Ovary (tissue), 7 donors: ENCODE measurements at regions not wholly inside any gene's neighbourhood (a gene's known extent, or its start where the extent isn't known, plus 50 kb on each side); places are given as distances from the start of the nearest gene placed in this dataset.
"Not testable (repeated sequence)": the region's sequence is repeated elsewhere in the genome, so short reads cannot be mapped to it uniquely, and the experiment has no call there.

Source experiments
- DNase-seq, 5 donors: peaks; one replicate each; pipeline ENCODE4 v3.0.0-alpha.2; 2019 to 2020
- H3K27ac ChIP-seq, 2 donors: fragments of 200-600 bp; one replicate each; pipeline versions ENCODE4 v1.5.1 to v1.8.0; 2019 to 2022
- H3K27me3 ChIP-seq: fragments of 200-600 bp; one replicate; pipeline ENCODE4 v1.8.0; 2022
- H3K36me3 ChIP-seq: fragments of 200-600 bp; sonication (generic); one replicate; pipeline ENCODE4 v1.5.1; 2019
- H3K4me1 ChIP-seq: one replicate; pipeline ENCODE4 v1.8.1; 2013; ENCODE audit warnings: mild to moderate bottlenecking, moderate library complexity; ENCODE audit not compliant: insufficient read depth
- H3K4me3 ChIP-seq: fragments of 200-600 bp; sonication (generic); one replicate; pipeline ENCODE4 v1.5.1; 2017
- H3K9me3 ChIP-seq, 2 donors: fragments of 200-600 bp in 1 of 2; sonication (generic) in 1 of 2; one replicate each; pipeline versions ENCODE4 v1.5.1 to v1.8.1; 2013 to 2019; ENCODE audit warnings: mild to moderate bottlenecking in 1 of 2, moderate library complexity in 1 of 2
- CTCF ChIP-seq, 3 donors: fragments of 450-650 bp in 2 of 3; fragments of 200-600 bp in 1 of 3; IDR thresholded peaks; one replicate each; pipeline versions ENCODE4 v1.5.1 to v1.8.0; 2016 to 2022; ENCODE audit warnings: antibody characterized with exemption in 3 of 3, mild to moderate bottlenecking in 1 of 3
- EP300 ChIP-seq: sonication (generic); formaldehyde crosslinking; IDR thresholded peaks from one replicate; pipeline ENCODE4 v1.6.1; 2017; ENCODE audit warnings: antibody characterized with exemption
- POLR2A ChIP-seq: fragments of 450-650 bp; IDR thresholded peaks from one replicate; pipeline ENCODE4 v1.6.1; 2017; ENCODE audit warnings: antibody characterized with exemption, mild to moderate bottlenecking, moderate library complexity
- WGBS, 3 donors: extraction: QIAGEN DNeasy Blood & Tissue Kit in 1 of 3; methylation state at CpG; one replicate each; pipeline versions ENCODE4 v1.1.5 to v1.1.7; 2013 to 2017; 5-methylcytosine and 5-hydroxymethylcytosine counted together
- intact Hi-C, 4 donors: fragments of 100-400 bp; cut with DNase I; formaldehyde crosslinking; loops; one replicate each; pipeline versions ENCODE4 v1.11.0 to v1.15.1; 2022 to 2023
- donor health status: DM: no; HTN: no; CAD: no; lungs with moderate emphysema.
- donor health status: DM: no; HTN: no; CAD: no.
- donor health status: Bipolar disorder and iron deficiency.
- donor health status: DM: no; HTN: no; CAD: no.
- donor health status: DM: yes; HTN: yes; CAD: no.

- H3K36me3 ChIP-seq: no peaks in the 10 kb centered on the region
- DNase-seq: no peak
- no peaks in the 10 kb centered on the region for H3K4me1 ChIP-seq
- no peak overlapping the region for H3K27ac ChIP-seq
- no peaks in the 10 kb centered on the region for H3K27me3 ChIP-seq
- no peak for TF ChIP-seq EP300
- intact Hi-C loops: no loop called here
- no peaks in the 10 kb centered on the region for H3K9me3 ChIP-seq
- no peak overlapping the region for H3K4me3 ChIP-seq
- WGBS, 3 donors: 75 to 84% (median 75%) methylated on average over 3 of the region's 3 CpGs
These were observed 92.6 kb upstream of the GDNF start for GRCh38 chr5:37932450-37932849.

- H3K9me3 ChIP-seq: no peaks in the 10 kb centered on the region
- no peaks in the 10 kb centered on the region for H3K27me3 ChIP-seq
- no peak overlapping the region for H3K27ac ChIP-seq
- no peak for DNase-seq
- intact Hi-C loops: no loop called here
- 92 to 98% (median 97%) methylated on average over 2 of the region's 2 CpGs for WGBS, 3 donors
- H3K36me3 ChIP-seq: no peaks in the 10 kb centered on the region
- TF ChIP-seq EP300 (no peak), POLR2A (no peak), CTCF (IDR thresholded peaks at IDR 0.05) (no peak)
- H3K4me1 ChIP-seq: no peaks in the 10 kb centered on the region
- H3K4me3 ChIP-seq: no peak overlapping the region
These were observed 91.7 kb upstream of the GDNF start for GRCh38 chr5:37931541-37931940.

GRCh38 chr5:37930350-37930749 is 90.5 kb upstream of the GDNF start:
- Histone ChIP-seq H3K4me1 (no peaks in the 10 kb centered on the region), H3K27me3 (no peaks in the 10 kb centered on the region), H3K4me3 (no peak overlapping the region), H3K27ac (no peak overlapping the region), H3K9me3 (no peaks in the 10 kb centered on the region), H3K36me3 (no peaks in the 10 kb centered on the region)
- intact Hi-C loops: no loop called here
- 92 to 99% (median 97%) methylated on average over 2 of the region's 2 CpGs for WGBS, 3 donors
- TF ChIP-seq POLR2A: no peak
- TF ChIP-seq EP300: no peak
- no peak for TF ChIP-seq CTCF (IDR thresholded peaks at IDR 0.05)
- DNase-seq: no peak

GRCh38 chr5:37929791-37930190 is 90.0 kb upstream of the GDNF start:
- WGBS, 3 donors: 89 to 92% (median 90%) methylated on average over 6 of the region's 6 CpGs
- no peak overlapping the region for H3K4me3 ChIP-seq

GRCh38 chr5:37927753-37928152 is 87.9 kb upstream of the GDNF start:
- H3K4me1 ChIP-seq, intact Hi-C loops, H3K27me3 ChIP-seq, H3K27ac ChIP-seq, DNase-seq, H3K4me3 ChIP-seq, H3K9me3 ChIP-seq, H3K36me3 ChIP-seq: not testable (repeated sequence)
- 89 to 94% (median 91%) methylated on average over 2 to 4 of the region's 4 CpGs for WGBS, 3 donors

More at GRCh38 chr5:37929791-37930190, 90.0 kb upstream of the GDNF start:
- Histone ChIP-seq H3K36me3 (no peaks in the 10 kb centered on the region), H3K27me3 (no peaks in the 10 kb centered on the region), H3K27ac (no peak overlapping the region), H3K4me1 (no peaks in the 10 kb centered on the region), H3K9me3 (no peaks in the 10 kb centered on the region)
- intact Hi-C loops: no loop called here
- TF ChIP-seq CTCF (IDR thresholded peaks at IDR 0.05) (no peak), EP300 (no peak), POLR2A (no peak)
- no peak for DNase-seq

- no peaks in the 10 kb centered on the region for H3K36me3 ChIP-seq
- intact Hi-C loops: no loop called here
- H3K9me3 ChIP-seq: no peaks in the 10 kb centered on the region
- 89 to 92% (median 92%) methylated on average over 2 of the region's 2 CpGs for WGBS, 3 donors
- H3K4me1 ChIP-seq: no peaks in the 10 kb centered on the region
- H3K27ac ChIP-seq: no peak overlapping the region
- no peak overlapping the region for H3K4me3 ChIP-seq
- H3K27me3 ChIP-seq: no peaks in the 10 kb centered on the region
- no peak for DNase-seq
- no peak for TF ChIP-seq CTCF (IDR thresholded peaks at IDR 0.05)
- no peak for TF ChIP-seq POLR2A
- TF ChIP-seq EP300: no peak
These were observed 86.9 kb upstream of the GDNF start for GRCh38 chr5:37926732-37927131.
